Epithelial cell of proximal tubule (primary cell): ENCODE measurements at regions not wholly inside any gene's neighbourhood (a gene's known extent, or its start where the extent isn't known, plus 50 kb on each side); places are given as distances from the start of the nearest gene placed in this dataset.

Experiments
- DNase-seq: peaks from one replicate; pipeline ENCODE4 v3.0.0-alpha.2; 2011; ENCODE audit warnings: low read depth
- H3K4me3 ChIP-seq: 2 replicates; pipeline ENCODE4 v1.5.1; 2011; ENCODE audit warnings: low read depth, mild to moderate bottlenecking, low read length
- TF ChIP-seq, protein P1 (sequence below): conservative IDR thresholded peaks from 2 replicates; pipeline ENCODE4 v1.5.1; 2012; ENCODE audit warnings: low read depth, mild to moderate bottlenecking, low read length

DNA sequence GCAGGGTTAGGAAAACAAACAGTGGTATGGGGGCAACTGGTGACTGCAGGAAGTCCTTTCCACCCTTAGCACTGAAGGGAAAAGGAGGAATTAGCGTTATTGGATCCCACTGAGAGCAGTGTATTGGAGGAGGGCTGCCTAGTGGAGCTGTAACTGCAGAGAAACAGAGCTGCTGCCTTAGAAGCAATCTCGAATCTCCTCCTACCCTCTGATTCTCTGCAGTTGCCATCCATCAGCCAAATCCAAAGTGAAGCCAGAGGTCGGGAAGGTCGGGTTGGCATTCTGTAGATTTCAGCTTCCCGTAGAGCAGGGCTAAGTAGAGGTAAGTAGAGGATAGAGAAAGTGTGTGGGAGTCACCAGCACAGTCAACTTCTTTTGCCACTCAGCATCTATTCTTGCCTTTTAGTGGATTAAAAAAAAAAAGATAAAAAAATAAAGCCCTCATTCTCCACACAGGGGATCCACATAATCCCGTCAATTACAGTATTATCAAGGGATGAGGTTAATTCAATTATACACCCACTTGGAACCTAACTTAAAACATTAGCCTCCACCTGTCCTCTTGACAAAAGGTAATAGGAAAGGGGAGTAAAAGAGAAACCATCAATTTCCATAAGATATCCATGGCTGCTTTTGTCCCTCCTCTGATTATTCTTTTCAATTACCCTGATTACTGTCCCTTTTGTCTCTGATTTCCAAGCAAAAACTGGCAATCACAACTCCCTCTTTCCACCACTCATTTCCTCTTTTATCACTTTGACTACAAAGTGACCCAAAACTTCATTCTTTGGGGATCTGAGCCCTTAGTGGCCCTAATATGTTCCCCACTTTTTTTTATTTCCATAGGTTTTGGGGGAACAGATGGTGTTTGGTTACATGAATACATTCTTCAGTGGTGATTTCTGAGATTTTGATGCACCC, 234.7 kb downstream of the RBM26 start:
- TF ChIP-seq, protein P1, sequence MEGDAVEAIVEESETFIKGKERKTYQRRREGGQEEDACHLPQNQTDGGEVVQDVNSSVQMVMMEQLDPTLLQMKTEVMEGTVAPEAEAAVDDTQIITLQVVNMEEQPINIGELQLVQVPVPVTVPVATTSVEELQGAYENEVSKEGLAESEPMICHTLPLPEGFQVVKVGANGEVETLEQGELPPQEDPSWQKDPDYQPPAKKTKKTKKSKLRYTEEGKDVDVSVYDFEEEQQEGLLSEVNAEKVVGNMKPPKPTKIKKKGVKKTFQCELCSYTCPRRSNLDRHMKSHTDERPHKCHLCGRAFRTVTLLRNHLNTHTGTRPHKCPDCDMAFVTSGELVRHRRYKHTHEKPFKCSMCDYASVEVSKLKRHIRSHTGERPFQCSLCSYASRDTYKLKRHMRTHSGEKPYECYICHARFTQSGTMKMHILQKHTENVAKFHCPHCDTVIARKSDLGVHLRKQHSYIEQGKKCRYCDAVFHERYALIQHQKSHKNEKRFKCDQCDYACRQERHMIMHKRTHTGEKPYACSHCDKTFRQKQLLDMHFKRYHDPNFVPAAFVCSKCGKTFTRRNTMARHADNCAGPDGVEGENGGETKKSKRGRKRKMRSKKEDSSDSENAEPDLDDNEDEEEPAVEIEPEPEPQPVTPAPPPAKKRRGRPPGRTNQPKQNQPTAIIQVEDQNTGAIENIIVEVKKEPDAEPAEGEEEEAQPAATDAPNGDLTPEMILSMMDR: no peak
- no peak for DNase-seq
- H3K4me3 ChIP-seq: no peak overlapping the region

- H3K4me3 ChIP-seq: no peak overlapping the region
- DNase-seq: no peak
- TF ChIP-seq, protein P1: no peak
Observed at GRCh38 chr13:79160818-79161217, 245.2 kb downstream of the RBM26 start.

- no peak overlapping the region for H3K4me3 ChIP-seq
- DNase-seq: no peak
- TF ChIP-seq, protein P1: peak; percentile 8
Observed at GRCh38 chr13:79155883-79156282, 250.2 kb downstream of the RBM26 start.

DNA sequence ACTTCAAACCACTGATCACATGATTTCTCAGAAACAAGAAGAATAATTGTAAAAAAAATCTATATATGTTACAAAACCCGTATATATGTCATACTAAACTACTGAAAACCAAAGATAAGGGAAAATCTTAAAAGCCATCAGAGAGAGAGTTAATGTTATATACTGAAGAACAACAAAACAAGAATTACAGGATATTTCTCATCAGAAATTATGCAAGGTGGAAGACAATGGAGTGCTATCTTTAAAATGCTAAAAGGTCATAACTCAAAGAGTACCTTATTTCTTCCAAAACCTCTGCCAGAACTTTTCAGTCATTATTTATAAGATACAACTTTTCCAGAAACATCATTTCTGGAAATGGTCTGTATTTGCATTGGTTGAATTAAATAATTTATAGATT, 256.8 kb downstream of the RBM26 start:
- H3K4me3 ChIP-seq: no peak overlapping the region
- no peak for DNase-seq
- TF ChIP-seq, protein P1: no peak

- DNase-seq: no peak
- no peak overlapping the region for H3K4me3 ChIP-seq
- TF ChIP-seq, protein P1: no peak
Observed at GRCh38 chr13:79141082-79141481, 265.0 kb downstream of the RBM26 start.

GRCh38 chr13:79128158-79128557, 277.9 kb downstream of the RBM26 start:
- DNase-seq: peak; percentile 55
- H3K4me3 ChIP-seq: no peak overlapping the region
- TF ChIP-seq, protein P1: no peak

DNA sequence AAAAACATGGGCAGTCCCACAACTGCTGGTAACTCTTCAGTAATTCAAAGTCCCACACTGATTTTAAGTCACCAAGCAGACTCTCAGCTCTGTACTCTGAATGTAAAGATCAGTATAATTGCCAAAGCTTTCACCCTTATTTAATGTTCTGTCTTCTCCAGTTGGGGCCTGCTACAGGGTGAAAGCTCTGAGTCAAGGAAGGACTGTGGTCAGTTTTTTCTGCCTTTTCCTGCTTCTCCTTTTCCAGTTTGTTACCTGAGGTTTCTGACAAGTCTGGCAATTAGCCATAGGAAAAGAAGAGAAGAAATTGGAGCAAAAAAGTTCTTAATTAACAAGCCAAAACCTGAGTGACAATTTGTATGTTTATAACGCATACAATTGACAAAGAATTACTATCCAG, 279.3 kb downstream of the RBM26 start:
- TF ChIP-seq, protein P1: no peak
- no peak for DNase-seq
- no peak overlapping the region for H3K4me3 ChIP-seq
